A673 (cell line): ENCODE measurements at regions not wholly inside any gene's neighbourhood (a gene's known extent, or its start where the extent isn't known, plus 50 kb on each side); places are given as distances from the start of the nearest gene placed in this dataset.

Experiments used
- BruUV-seq: library from RNA; stranded (reverse); fragments of 400-500 nt; replicated peaks from 2 replicates; lab custom pipeline; 2021; lab: Mats Ljungman, UMichigan
- CTCF ChIA-PET: fragments of 300-600 bp; sonication (Branson Sonifier 250); formaldehyde crosslinking; loops from one replicate; lab custom pipeline; 2022; ENCODE audit warnings: antibody characterized with exemption; lab: Charles Lee
- POLR2A ChIA-PET: fragments of 300-600 bp; sonication (Branson Sonifier 250); formaldehyde crosslinking; loops from one replicate; lab custom pipeline; 2022; ENCODE audit warnings: antibody characterized with exemption; ENCODE audit not compliant: low non-redundant PET; lab: Charles Lee
- DNase-seq: peaks from one replicate; pipeline ENCODE4 v3.0.0-alpha.2; 2015; ENCODE audit warnings: low spot score
- H3K27ac ChIP-seq: fragments of 200-600 bp; sonication (generic); 2 replicates; pipeline ENCODE4 v1.5.1; 2016; ENCODE audit warnings: mixed run types, low read depth, mild to moderate bottlenecking, mixed read lengths, antibody characterized with exemption, low read length; ENCODE audit not compliant: poor library complexity, severe bottlenecking
- H3K27me3 ChIP-seq: fragments of 200-600 bp; sonication (generic); replicated peaks from 2 replicates; pipeline ENCODE4 v1.6.1; 2017; ENCODE audit warnings: mixed run types, low read depth, mild to moderate bottlenecking, mixed read lengths, antibody characterized with exemption, low read length; ENCODE audit not compliant: insufficient read depth, poor library complexity
- H3K36me3 ChIP-seq: fragments of 200-600 bp; sonication (generic); 2 replicates; pipeline ENCODE4 v1.6.1; 2016; ENCODE audit warnings: mixed run types, mild to moderate bottlenecking, mixed read lengths, antibody characterized with exemption, low read length; ENCODE audit not compliant: insufficient read depth, poor library complexity, severe bottlenecking
- H3K4me1 ChIP-seq: fragments of 200-600 bp; sonication (generic); 2 replicates; pipeline ENCODE4 v1.6.1; 2017; ENCODE audit warnings: mixed run types, mild to moderate bottlenecking, mixed read lengths, antibody characterized with exemption, low read length; ENCODE audit not compliant: insufficient read depth, poor library complexity, severe bottlenecking
- H3K4me3 ChIP-seq: fragments of 200-600 bp; sonication (generic); 2 replicates; pipeline ENCODE4 v1.5.1; 2016; ENCODE audit warnings: low read depth, mixed run types, mild to moderate bottlenecking, mixed read lengths, low read length; ENCODE audit not compliant: poor library complexity, severe bottlenecking
- H3K9me3 ChIP-seq: fragments of 200-600 bp; sonication (generic); 2 replicates; pipeline ENCODE4 v1.6.1; 2016; ENCODE audit warnings: mixed run types, low read depth, mild to moderate bottlenecking, mixed read lengths, antibody characterized with exemption, low read length; ENCODE audit not compliant: poor library complexity, severe bottlenecking
- CTCF ChIP-seq: fragments of 300-800, 200-600 bp; sonication (generic); conservative IDR thresholded peaks from 2 replicates; pipeline ENCODE4 v1.5.1; 2017; ENCODE audit warnings: low read depth, mild to moderate bottlenecking, antibody characterized with exemption, low read length, moderate library complexity, mixed read lengths
- EZH2 ChIP-seq: fragments of 200-600 bp; sonication (generic); IDR thresholded peaks from 2 replicates; pipeline ENCODE4 v1.6.1; 2017; ENCODE audit warnings: borderline replicate concordance, low read depth, mild to moderate bottlenecking, mixed read lengths, antibody characterized with exemption, low read length; ENCODE audit not compliant: poor library complexity, severe bottlenecking
- intact Hi-C: fragments of 100-400 bp; cut with micrococcal nuclease; formaldehyde crosslinking; loops from one replicate; pipeline ENCODE4 v1.10.0; 2022; ENCODE audit not compliant: unreplicated experiment

- POLR2A ChIA-PET, result interaction anchor here (0.6 kb wide), 1 partner anchor 82 kb away, joined by 3 read pairs; no protein-coding TSS in a partner anchor
- CTCF ChIA-PET, result no interaction called here
- Histone ChIP-seq H3K36me3 (no peaks in the 10 kb centered on the region), H3K27me3 (no peaks in the 10 kb centered on the region), H3K4me3 (no peak overlapping the region), H3K4me1 (no peaks in the 10 kb centered on the region), H3K27ac (no peak overlapping the region), H3K9me3 (no peaks in the 10 kb centered on the region)
- intact Hi-C loops, result no loop called here
- no TSS peak for BruUV-seq
- no peak for DNase-seq
- no peak for TF ChIP-seq EZH2
- no peak for TF ChIP-seq CTCF
These were observed 153.4 kb upstream of the CCDC150 start for GRCh38 chr2:196486146-196486545.

GRCh38 chr2:196487417-196487816 is 152.1 kb upstream of the CCDC150 start:
- Histone ChIP-seq H3K9me3 (no peaks in the 10 kb centered on the region), H3K36me3 (no peaks in the 10 kb centered on the region), H3K27me3 (no peaks in the 10 kb centered on the region), H3K4me3 (no peak overlapping the region), H3K27ac (no peak overlapping the region), H3K4me1 (no peaks in the 10 kb centered on the region)
- ChIA-PET CTCF (no interaction called here), POLR2A (no interaction called here)
- no TSS peak for BruUV-seq
- intact Hi-C loops, result no loop called here
- TF ChIP-seq EZH2 (no peak), CTCF (no peak)
- no peak for DNase-seq

- no TSS peak for BruUV-seq
- Histone ChIP-seq H3K27me3 (no peaks in the 10 kb centered on the region), H3K27ac (no peak overlapping the region), H3K9me3 (no peaks in the 10 kb centered on the region), H3K36me3 (no peaks in the 10 kb centered on the region), H3K4me3 (no peak overlapping the region), H3K4me1 (no peaks in the 10 kb centered on the region)
- ChIA-PET CTCF (no interaction called here), POLR2A (no interaction called here)
- DNase-seq, result no peak
- intact Hi-C loops, result no loop called here
- TF ChIP-seq CTCF (no peak), EZH2 (no peak)
These were observed 150.1 kb upstream of the CCDC150 start for GRCh38 chr2:196489371-196489770.
